GM18499 (cell line): ENCODE measurements at regions not wholly inside any gene's neighbourhood (a gene's known extent, or its start where the extent isn't known, plus 50 kb on each side); places are given as distances from the start of the nearest gene placed in this dataset.
A peak's percentile ranks its signal among the peaks of the same experiment; 100 is the strongest.

ENCODE experiments used
- ATAC-seq: cut with Tn5 transposase; IDR thresholded peaks from one replicate; pipeline ENCODE4 v1.9.1; 2021; ENCODE audit warnings: moderate number of reproducible peaks; ENCODE audit not compliant: insufficient read depth, unreplicated experiment

DNA sequence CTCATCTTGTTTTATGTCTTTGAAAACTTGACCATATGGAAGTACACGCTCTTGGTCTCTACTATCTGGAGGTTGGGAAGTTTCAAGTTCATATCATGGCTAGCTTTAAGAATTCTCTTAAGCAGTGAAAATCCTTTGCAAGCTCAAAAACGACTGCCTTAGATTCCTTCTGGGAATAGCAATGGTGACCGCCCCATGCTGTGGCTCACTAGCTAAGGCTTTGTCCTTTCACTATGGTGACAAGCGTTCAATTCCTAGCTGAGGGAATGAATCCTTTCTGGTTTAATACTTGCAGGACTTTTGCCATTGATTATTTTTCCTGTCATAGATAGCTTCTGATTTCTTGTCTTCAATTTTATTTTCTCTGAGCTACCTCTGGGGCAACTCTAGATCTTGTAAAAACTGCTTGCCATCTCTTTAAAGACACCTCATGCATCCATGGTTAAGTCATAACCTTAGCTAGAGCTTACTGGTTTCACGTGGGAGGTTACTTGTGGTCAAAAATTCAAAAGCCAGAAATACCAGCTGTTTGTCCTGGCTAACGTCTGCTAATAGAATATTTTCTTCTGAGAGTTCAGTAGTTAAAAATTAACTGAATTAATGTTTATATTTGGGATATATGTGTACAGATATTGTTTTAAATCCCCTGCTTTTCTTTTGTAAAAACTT is 673.4 kb upstream of the CBLB start:
- ATAC-seq, result no peak

DNA sequence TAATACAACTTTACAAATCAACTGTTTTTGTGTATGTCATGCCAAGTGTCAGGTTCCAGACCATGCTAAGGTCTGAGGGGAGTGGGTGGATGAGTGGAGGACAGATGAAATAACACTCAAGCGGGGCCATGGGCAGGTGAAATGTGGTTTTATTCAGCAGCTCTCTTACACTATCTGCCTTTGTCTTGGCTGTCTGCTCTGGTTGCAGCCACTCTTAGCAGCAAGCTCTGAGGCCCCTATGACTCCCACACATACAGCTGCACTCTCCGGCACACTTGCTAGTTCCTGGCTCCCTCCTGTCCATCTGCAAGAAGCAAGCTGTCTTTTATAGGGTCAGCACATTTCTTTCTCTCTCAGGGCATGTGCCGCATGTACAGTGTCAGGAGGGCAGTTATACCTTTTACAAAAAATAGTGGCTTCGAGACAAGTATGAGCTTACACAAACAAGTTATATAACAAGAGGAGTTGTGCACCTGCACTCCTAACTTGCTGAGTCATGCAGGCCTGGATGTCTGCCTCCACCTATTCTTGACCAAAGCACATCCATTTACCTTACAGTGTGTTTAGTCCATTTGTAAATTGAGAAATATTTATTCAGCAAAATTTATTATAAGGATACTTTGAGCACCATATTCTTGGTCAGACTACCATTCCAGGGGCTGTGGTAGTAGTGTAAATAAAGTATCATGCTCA is 683.7 kb upstream of the CBLB start:
- ATAC-seq, result no peak

DNA sequence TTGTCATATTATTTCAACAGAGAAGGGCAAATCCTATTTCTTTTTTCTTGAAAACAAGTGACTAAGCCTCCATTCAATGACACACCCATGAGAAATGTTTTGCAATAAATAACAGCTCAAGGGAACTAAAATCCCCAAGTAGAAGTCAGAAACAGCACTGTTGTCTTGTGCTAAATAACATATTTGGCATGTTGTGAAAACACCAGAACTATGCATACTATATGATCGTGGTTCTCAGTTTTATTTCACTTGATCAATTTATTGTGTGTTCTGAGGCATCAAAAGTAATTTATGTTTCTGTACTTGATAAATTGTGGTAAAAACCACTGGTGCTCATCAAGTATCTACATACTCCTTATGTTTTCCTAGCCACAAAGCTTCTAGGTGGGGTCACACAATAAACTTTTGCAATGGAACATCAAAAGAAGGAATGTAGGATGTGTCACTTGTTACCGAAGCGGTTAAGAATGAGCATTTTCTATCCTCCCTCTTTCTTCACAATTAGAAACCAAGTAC is 691.7 kb upstream of the CBLB start:
- ATAC-seq, result no peak

DNA sequence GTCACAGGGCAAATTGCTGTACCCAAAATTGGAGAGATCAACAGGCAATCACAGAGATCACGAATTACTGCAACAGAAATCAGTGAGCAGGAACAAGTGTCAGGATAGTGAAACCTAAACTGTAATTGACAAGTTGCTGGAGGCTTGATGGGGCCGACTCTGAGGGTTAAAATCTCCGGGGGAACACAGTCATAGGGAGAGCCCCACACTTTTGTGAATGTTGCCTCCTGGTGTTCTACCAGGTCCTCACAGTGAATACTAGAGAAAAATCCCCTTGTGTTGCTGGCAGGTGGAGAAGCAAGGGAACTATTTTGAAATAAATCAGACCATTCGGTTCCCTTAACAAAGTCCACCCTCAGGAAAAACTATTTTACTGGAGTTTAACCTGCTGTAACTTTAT is 697.5 kb upstream of the CBLB start:
- ATAC-seq, result peak; percentile 89

DNA sequence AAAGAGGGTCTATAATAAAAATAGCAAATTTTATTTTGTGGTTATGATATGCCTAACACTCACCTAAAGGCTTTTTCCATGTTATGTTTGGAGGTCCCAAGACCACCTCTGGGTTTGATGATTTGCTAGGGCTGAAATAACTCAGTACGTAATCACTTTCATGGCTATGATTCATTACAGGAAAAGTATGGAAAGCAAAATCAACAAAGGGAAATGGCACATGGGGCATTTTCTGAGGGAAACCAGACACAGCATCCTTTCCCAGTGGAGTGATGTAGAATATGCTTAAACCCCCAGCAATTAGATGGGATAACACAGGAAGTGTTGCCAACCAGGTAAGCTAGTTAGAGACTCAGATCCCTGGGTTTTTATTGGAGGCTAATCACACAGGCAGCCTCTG is 701.6 kb upstream of the CBLB start:
- ATAC-seq, result no peak

DNA sequence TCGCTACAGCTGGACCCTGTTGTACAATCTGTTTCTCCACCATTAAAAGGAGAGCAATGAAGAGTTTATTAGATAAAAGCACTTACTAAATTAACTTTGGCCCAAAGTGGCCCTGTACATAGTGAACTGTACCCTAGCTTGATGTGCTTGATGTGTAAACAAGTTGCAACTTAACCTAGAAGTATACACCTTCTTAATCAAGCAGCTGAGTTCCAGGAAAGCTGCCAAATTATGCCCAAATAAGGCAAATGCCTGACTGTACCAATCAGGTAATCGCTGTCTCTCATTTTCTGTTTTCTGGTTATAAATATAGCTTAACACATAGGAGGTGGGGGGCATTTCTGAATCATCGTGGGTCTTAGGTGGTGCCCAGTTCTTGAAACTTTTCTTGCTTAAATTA is 704.8 kb upstream of the CBLB start:
- no peak for ATAC-seq

DNA sequence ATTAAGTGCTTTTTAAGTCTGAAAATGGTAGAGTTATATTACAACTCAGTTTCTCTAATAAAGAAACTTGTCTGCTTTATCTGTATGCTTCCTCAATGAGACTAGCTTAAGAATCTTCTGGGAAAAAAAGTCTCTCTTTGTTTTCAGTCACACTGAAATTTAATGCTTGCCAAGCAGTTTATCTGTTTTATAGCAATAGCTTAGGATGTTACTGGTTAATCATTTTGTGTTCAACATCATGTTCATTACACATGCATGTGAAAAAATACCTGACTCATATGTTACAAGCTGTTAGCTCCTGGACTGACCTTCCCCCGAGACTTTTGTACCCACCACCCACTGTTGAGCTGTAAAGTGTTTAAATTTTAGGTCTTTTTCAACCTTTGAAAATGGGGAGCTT is 706.2 kb upstream of the CBLB start:
- no peak for ATAC-seq

DNA sequence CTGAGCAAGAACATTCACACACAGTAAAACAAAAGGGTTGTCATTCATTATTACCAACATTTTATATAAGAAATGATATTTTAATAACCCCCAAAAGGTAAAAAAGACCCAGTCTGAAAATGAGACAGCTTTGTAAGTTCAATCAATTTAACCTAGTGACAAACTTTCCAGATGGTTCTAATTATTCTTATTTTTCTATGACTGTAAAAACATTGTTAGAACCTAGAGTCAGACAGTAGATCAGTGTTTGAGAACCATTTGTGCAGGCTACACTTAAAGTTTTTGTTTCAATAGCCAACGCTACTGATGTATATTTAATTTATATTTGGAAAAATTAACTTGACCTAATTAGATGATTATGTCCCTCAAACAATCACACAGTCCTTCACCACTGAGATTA is 708.4 kb upstream of the CBLB start:
- no peak for ATAC-seq

DNA sequence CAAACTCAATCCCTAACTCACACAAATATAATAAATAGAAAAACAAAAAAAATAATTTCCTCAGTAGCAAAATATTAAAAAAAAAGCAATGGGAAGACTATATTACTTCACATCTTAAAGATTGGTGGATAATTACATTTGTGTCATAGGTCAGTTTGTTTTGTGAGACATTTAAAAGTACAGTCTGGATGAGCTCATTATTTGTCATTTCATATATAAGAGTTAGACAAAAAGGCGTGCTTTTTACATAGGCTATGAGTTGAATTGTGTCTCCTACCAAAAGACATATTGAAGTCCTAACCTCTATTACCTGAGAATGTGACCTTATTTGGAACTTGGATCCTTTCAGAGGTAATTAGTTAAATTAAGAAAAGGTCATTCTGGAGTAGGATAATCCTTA is 710.1 kb upstream of the CBLB start:
- no peak for ATAC-seq

DNA sequence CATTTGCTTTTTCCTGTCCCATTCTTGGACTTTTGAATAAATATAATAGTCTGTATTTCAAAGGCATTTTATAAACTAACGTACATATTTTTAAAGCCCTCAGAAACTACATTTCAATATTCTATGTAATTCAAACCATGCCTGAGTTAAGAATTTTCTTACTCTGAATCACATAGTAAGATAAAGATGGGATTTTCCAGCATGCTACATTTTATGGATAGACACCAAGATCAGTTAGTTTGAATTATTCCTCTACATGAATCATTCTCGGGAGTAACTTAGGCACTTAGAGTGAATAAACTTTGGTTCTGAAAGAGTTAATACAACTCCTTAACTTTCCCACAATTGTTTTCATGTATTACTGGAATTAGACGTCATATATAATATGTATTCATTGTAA is 713.3 kb upstream of the CBLB start:
- ATAC-seq, result no peak

DNA sequence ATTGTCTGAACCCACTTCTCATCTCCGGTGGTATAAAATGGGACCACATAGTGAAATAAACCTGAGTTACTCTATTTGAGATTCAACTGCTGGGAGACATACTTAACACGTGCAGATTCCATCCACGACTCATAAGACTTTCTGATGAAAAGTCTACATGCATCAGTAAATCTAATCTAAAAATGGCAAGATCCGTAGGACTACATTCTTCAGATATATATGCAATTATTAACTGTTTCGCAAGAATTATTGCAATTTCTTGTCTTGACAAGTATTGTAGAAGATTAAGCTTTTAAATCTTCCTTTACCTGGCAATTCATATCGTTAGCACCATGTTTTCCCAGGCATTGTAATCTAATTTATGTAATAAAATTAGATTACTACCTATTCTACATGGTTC is 718.7 kb upstream of the CBLB start:
- no peak for ATAC-seq

DNA sequence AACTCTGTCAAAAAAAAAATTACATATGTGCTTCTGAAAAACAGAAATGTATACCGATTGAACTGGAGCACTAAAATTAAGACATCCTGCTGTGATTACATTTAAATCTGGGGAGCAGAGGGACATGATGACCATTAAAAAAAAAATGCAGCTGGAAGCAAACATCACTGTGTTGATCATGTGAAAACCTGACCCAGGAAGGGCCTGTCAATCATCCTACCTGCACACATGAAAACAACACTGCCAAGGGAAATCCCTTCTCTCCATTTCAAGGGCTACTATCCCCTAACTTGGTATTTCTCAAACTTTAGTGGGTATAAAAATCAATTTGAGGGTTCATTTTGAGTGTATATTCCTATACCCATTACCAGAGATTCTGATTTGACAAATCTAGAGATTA is 719.9 kb upstream of the CBLB start:
- ATAC-seq, result no peak

DNA sequence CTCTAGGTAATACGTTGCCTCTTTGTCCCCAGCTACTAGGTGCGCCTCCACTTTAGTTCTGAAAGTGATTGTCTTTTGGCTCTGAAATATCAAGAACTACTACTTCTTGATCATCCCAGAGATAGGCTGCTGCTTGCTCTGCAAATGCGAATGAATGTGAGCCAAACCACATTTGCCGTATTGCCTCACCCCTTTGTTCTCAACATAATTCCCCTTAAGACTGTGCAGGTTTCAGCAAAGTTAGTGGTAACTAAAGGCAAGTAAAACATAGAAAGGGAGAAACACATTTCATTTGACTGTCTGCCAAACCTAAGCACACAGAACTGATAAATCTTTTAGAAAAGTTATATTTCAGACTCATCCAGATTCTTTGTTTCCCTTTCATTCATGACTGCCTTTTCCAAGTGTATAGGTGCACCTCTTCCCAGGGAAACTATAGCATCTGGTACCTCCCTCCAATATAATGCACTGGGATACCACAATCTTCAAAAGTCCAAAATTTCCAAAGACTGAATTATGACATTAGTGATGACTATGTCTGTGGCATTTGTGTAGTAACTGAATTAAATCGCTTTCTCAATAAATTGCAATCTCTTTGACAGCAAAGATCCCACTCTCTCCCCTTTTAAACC is 720.6 kb upstream of the CBLB start:
- ATAC-seq, result no peak

DNA sequence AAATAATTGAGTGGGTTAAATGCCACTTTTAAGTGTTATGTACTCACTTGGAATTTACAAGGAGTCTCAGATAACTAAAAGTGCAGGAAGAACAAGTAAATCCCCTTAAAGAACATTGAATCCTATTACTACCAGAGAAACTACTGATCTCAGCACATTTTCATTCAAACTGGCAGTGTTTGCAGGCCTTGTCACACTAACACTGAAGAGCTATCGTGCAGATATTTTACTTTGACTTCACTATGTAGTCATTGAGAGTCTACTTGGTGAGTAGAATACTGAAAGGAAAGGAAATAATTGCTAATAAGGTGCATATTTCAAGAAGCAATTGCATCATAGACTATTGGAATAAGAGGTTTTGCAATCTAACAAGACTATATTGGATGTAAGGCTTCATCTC is 721.4 kb upstream of the CBLB start:
- ATAC-seq, result no peak

DNA sequence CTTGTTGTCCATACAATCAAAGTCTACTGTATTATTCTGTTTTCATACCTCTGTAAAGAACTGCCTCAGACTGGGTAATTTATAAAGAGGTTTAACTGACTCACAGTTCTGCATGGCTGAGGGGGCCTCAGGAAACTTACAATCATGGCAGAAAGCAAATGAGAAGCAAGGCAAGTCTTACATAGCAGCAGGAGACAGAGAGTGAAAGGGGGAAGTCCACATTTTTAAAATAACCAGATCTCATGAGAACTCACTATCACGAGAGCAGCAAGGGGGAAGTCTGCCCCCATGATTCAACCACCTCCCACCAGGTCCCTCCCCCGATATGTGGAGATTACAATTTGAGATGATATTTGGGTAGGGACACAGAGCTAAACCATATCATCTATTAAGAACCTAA is 724.6 kb upstream of the CBLB start:
- no peak for ATAC-seq

DNA sequence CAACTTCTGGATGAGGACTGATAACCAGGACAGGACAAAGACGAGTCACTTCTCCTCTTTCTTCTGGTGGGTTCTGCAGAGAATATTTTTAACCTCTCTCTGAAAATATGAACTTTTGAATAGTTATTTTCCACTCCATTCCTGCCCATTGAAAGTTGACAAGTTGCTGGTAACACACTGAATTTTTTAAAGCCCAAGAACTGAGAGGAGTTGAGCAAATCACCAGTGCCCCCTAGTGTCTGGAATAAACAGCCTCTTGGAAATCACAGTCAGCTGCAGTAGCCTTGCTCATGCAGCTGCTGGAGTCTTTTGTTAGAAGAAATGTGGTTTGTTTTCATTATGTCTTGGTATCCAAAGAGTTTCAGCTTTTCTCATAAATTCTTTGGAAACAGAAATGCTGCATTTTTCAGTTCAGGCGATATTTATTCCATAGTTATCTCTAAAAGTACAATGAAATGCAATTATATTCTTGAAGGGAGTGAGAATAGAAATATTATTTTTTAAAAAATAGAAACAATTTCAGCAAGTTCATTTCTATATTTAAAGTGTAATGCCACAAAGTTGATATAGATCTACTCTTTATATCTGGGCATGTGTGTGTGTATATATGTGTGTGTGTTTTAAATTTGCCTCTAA is 741.0 kb upstream of the CBLB start:
- ATAC-seq, result no peak

DNA sequence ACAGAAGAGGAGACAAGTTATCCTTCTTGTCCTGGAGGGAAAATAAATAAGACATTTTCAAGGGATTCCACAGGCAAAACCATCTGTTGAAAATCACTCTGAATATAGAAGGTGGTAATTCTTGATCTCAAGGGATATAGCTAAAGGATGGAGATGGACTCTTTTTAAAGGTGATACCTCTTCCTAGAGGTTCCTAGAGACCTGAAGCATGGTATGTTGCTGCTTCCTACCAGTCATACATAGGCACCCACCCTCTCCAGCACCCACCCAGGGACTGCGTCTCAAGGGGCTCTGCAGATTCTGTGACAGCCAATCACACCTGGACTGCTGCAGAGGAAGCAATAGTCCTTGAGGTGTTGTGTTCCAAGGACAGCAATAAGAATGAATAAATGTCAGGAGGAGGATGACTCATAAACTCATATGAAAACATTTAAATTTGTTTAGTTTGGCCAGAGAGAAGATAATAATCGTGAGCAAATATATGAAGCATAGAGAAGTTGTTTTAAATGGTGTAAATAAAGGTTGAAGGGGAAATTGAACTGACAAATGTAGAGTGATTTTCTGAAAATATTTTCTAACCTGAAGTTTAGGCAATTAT is 741.6 kb upstream of the CBLB start:
- no peak for ATAC-seq

DNA sequence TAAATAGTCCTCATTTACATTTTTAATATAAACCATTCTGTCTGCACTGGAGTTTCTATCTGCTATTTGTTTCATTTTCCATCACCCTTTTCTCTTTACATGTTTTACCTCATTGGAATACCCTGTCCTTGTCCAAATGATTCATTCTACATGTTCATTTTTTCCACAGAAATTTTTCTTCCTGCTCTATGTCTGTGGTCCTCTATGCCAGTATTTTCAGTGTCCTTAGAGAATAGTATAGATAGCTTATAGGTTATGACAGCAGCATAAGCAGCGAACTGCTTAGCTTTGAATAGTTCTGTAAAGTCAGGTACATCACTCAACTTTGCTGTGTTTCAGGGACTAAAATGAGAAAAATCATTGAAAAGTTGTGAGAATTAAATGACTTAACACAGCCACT is 742.3 kb upstream of the CBLB start:
- no peak for ATAC-seq

DNA sequence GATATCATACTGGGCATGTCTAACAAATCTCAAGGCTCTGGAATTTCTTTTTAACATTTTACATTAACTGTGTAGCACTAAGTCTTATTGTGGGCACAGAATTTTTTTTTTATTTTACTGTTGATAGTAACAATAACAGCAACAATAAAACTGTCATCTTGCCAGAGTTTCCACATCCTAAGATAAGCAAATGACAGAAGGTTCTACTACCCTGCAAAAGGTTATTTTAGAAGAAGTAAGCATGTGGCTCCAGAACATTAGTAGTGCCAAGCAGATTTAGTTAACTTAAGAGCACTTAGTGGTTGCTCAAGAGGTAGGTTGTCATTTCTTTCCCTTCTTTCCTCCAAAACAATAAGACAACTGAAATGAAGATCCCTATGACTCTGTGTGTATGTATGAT is 743.0 kb upstream of the CBLB start:
- no peak for ATAC-seq

DNA sequence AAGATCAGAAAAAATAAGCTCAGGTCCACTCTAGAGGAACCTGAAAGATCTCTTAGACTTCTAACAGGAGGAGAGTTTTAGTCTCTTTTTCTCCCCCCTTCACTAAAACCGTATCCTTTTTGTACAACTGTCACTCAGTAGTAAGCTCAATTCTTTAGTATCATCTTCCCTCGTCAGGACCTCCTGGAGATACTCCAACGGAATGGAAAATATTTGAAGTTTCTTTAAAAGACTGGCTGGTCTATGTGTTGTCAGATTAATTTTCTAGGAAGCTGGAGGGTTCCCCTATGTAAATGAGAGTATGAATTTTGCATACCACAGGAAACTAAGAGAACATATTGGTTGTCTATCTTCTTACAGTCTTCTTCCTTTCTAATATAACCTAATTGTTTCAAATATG is 747.7 kb upstream of the CBLB start:
- ATAC-seq, result no peak

DNA sequence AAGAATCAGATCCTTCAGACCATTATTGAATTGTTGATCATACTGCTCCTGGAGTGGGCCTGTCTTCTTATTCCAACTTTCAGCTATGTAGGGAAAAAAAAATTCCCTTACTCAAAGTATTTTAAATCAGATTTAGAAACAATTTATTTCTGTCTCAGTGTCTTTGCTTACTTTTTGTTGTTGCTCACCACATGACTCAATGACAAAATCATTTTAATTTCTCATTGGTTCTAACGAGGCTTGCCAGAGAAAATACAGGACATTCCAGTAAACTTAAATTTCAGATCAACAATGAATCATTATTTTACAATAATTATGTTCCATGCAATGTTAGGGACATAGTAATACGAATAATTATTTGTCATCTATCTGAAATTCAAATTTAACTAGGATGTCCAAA is 748.5 kb upstream of the CBLB start:
- ATAC-seq, result no peak
